ENCODE measurements at regions not wholly inside any gene's neighbourhood (a gene's known extent, or its start where the extent isn't known, plus 50 kb on each side); places are given as distances from the start of the nearest gene placed in this dataset.
"Not testable (repeated sequence)": the region's sequence is repeated elsewhere in the genome, so short reads cannot be mapped to it uniquely, and the experiment has no call there.

GRCh38 chr11:69205743-69206612 is 50.2 kb downstream of the SMIM38 start:
- no peak for DNase-seq (ENCODE audit: low read depth)
- no peak for TF ChIP-seq CTCF (IDR thresholded peaks at IDR 0.05; ENCODE audit: insufficient read depth, low read depth, low read length)
- H3K4me3 ChIP-seq (ENCODE audit: low read depth, low read length) = no peak overlapping the region

GRCh38 chr11:69206613-69206965 is 50.9 kb downstream of the SMIM38 start:
- H3K4me3 ChIP-seq (ENCODE audit: low read depth, low read length); DNase-seq (ENCODE audit: low read depth): not testable (repeated sequence)

- no peak for TF ChIP-seq CTCF (IDR thresholded peaks at IDR 0.05; ENCODE audit: insufficient read depth, low read depth, low read length)
- no peak for DNase-seq (ENCODE audit: low read depth)
- H3K4me3 ChIP-seq (ENCODE audit: low read depth, low read length) = no peak overlapping the region
These were observed 51.6 kb downstream of the SMIM38 start for GRCh38 chr11:69207165-69207889.

GRCh38 chr11:69208190-69209037 is 52.7 kb downstream of the SMIM38 start:
- no peak for TF ChIP-seq CTCF (IDR thresholded peaks at IDR 0.05; ENCODE audit: insufficient read depth, low read depth, low read length)
- H3K4me3 ChIP-seq (ENCODE audit: low read depth, low read length) = no peak overlapping the region
- no peak for DNase-seq (ENCODE audit: low read depth)

GRCh38 chr11:69209038-69209350 is 53.3 kb downstream of the SMIM38 start:
- DNase-seq (ENCODE audit: low read depth) = no peak
- TF ChIP-seq CTCF (IDR thresholded peaks at IDR 0.05; ENCODE audit: insufficient read depth, low read depth, low read length) = no peak
- no peak overlapping the region for H3K4me3 ChIP-seq (ENCODE audit: low read depth, low read length)

- H3K4me3 ChIP-seq (ENCODE audit: low read depth, low read length) = no peak overlapping the region
- TF ChIP-seq CTCF (IDR thresholded peaks at IDR 0.05; ENCODE audit: insufficient read depth, low read depth, low read length) = no peak
- DNase-seq (ENCODE audit: low read depth) = no peak
These were observed 53.9 kb downstream of the SMIM38 start for GRCh38 chr11:69209421-69210309.

All from fibroblast of villous mesenchyme (primary cell).